GM12865 (cell line): ENCODE measurements at regions not wholly inside any gene's neighbourhood (a gene's known extent, or its start where the extent isn't known, plus 50 kb on each side); places are given as distances from the start of the nearest gene placed in this dataset.
A peak's percentile ranks its signal among the peaks of the same experiment; 100 is the strongest.

Source experiments
- DNase-seq: peaks from one replicate; pipeline ENCODE4 v3.0.0; 2010; ENCODE audit warnings: low read depth
- H3K4me3 ChIP-seq: 2 replicates; pipeline ENCODE4 v1.5.1; 2011; ENCODE audit warnings: mild to moderate bottlenecking, low read depth, low read length, control low read depth
- TF ChIP-seq, protein P1 (sequence below): IDR thresholded peaks from 2 replicates; pipeline ENCODE4 v1.5.1; 2011; ENCODE audit warnings: low read length, control low read depth, low read depth, inconsistent platforms; ENCODE audit not compliant: insufficient read depth; ENCODE audit errors: missing control alignments

DNA sequence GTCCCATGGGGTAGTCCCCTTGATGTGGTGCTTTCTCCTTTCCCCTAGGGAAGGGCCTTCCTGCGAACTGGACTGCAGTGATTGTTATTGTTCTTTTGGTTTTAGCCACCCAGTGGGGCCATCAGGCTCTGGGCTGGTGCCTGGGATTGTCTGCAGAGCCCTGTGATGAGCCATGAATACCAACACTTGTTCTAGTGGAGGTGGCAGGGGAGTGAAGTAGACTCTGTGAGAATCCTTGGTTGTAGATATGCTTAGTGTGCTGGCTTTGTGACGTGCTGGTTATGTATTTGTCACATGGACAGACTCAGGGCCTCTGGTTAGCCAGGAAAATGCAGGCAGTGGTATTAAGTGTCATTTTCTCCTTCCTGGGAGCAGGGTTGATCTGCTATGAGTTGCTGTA is 51.8 kb upstream of the NDUFB4 start:
- TF ChIP-seq, protein P1, sequence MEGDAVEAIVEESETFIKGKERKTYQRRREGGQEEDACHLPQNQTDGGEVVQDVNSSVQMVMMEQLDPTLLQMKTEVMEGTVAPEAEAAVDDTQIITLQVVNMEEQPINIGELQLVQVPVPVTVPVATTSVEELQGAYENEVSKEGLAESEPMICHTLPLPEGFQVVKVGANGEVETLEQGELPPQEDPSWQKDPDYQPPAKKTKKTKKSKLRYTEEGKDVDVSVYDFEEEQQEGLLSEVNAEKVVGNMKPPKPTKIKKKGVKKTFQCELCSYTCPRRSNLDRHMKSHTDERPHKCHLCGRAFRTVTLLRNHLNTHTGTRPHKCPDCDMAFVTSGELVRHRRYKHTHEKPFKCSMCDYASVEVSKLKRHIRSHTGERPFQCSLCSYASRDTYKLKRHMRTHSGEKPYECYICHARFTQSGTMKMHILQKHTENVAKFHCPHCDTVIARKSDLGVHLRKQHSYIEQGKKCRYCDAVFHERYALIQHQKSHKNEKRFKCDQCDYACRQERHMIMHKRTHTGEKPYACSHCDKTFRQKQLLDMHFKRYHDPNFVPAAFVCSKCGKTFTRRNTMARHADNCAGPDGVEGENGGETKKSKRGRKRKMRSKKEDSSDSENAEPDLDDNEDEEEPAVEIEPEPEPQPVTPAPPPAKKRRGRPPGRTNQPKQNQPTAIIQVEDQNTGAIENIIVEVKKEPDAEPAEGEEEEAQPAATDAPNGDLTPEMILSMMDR = no peak
- no peak overlapping the region for H3K4me3 ChIP-seq
- no peak for DNase-seq

DNA sequence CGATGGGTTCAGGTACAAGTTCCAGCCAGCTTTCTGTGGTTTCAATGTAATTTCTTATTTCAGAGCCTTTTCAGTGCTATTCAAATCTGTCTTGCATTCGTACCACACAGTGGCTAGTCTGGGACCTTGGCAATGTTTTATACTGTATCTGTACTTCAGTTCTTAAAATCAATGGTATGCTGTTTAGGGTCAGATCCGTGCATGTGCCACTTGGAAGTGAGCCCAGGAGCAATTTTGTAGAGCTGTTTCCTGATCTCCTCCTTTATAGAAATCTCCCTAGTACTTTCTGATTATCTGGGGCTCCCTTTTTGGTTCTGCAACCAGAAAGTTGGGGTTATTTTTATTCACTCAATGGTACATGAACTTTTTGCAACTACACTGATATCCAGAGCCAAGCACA is 59.5 kb upstream of the NDUFB4 start:
- no peak for DNase-seq
- TF ChIP-seq, protein P1 = no peak
- H3K4me3 ChIP-seq = no peak overlapping the region

DNA sequence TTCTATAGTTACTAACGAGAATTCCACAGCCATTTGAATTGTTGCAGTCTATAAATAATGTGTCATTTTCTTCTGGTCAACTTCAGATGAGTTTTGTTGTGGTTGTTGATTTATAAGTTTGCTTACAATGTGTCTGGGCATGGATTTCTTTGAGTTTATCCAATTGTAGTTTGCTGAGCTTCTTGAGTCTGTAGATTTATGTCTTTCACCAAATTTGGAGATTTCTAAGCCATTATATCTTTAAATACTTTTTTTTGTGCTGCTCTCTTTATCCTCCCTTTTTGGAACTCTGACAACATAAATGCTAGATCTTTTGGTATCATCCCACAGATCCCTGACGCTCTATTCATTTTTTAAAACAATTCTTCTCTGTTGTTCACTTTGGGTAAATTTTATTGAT is 63.2 kb upstream of the NDUFB4 start:
- H3K4me3 ChIP-seq = no peak overlapping the region
- TF ChIP-seq, protein P1 = no peak
- no peak for DNase-seq

- TF ChIP-seq, protein P1 = no peak
- peak; percentile 9 for DNase-seq
- H3K4me3 ChIP-seq = no peak overlapping the region
Observed at GRCh38 chr3:120528163-120528562, 68.0 kb upstream of the NDUFB4 start.

- TF ChIP-seq, protein P1 = no peak
- H3K4me3 ChIP-seq = no peak overlapping the region
- DNase-seq = no peak
Observed at GRCh38 chr3:120526011-120526870, 69.9 kb upstream of the NDUFB4 start.

DNA sequence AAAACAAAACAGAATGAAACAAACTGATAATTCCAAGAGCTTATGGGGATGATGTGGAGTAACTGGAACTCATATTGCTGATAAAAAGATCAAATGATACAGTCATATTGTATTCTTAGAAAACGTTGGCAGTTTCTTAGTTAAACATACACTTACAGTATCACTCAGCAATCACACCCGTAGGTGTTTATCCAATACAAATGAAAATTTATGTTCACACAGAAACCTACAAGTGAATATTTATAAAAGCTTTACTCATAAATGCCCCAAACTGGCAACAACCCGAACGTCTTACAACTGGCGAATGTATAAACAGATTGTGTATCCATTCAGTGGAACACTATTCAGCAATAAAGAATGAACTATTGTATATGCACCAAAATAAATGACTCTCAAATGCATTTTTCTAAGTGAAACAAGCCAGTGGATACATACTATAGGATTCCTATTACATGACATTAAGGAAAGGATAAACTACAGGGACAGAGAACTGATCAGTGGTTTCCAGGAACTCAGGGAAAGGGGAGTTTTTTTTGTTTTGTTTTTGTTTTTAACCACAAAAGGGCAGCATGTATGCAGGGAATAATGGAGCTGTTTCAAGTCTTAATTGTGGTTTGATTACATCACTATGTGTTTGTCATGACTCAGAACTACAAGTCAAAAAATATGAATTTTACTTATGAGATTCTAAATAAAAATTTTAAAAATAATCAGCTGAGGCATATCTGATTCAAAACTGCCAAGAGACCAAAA is 71.8 kb upstream of the NDUFB4 start:
- DNase-seq = no peak
- no peak overlapping the region for H3K4me3 ChIP-seq
- TF ChIP-seq, protein P1 = no peak
